WTC11 (cell line): ENCODE measurements at regions not wholly inside any gene's neighbourhood (a gene's known extent, or its start where the extent isn't known, plus 50 kb on each side); places are given as distances from the start of the nearest gene placed in this dataset.

Experiments
- ATAC-seq: fragments of 200-7000 bp; cut with Tn5 transposase; 2 replicates; pipeline ENCODE4 v1.10.0; 2021; ENCODE audit warnings: mild to moderate bottlenecking, moderate library complexity
- CTCF ChIA-PET: fragments of 300-600 bp; sonication (Branson Sonifier 250); formaldehyde crosslinking; loops from one replicate; lab custom pipeline; 2021; ENCODE audit warnings: antibody characterized with exemption; lab: Charles Lee
- POLR2A ChIA-PET: fragments of 350-600 bp; sonication (Branson Sonifier 250); formaldehyde crosslinking; loops from one replicate; lab custom pipeline; 2021; ENCODE audit warnings: antibody characterized with exemption; lab: Charles Lee
- DNase-seq: peaks from one replicate; pipeline ENCODE4 v3.0.0; 2021; ENCODE audit warnings: low spot score
- H3K27ac Mint-ChIP-seq: 2 replicates; pipeline ENCODE4 v1.8.0; 2021; ENCODE audit warnings: mixed read lengths
- H3K27me3 Mint-ChIP-seq: 2 replicates; pipeline ENCODE4 v1.8.0; 2021; ENCODE audit warnings: low read depth, mild to moderate bottlenecking, moderate library complexity, mixed read lengths
- H3K36me3 Mint-ChIP-seq: 2 replicates; pipeline ENCODE4 v1.8.0; 2021; ENCODE audit warnings: mixed read lengths
- H3K4me1 Mint-ChIP-seq: 2 replicates; pipeline ENCODE4 v1.8.0; 2022; ENCODE audit warnings: mixed read lengths
- H3K4me3 Mint-ChIP-seq: 2 replicates; pipeline ENCODE4 v1.8.0; 2021; ENCODE audit warnings: mild to moderate bottlenecking, moderate library complexity, mixed read lengths
- H3K9me3 Mint-ChIP-seq: 2 replicates; pipeline ENCODE4 v1.8.0; 2021; ENCODE audit warnings: mixed read lengths
- ATF6 ChIP-seq: sonication (generic); formaldehyde crosslinking; IDR thresholded peaks from 2 replicates; pipeline ENCODE4 v1.8.1; 2023; ENCODE audit warnings: mild to moderate bottlenecking, missing genetic modification reagents
- ELF4 ChIP-seq: sonication (generic); formaldehyde crosslinking; IDR thresholded peaks from 2 replicates; pipeline ENCODE4 v1.8.1; 2022; ENCODE audit warnings: low read depth, mild to moderate bottlenecking, moderate library complexity, missing genetic modification reagents
- FOXP4 ChIP-seq: sonication (generic); formaldehyde crosslinking; IDR thresholded peaks from 2 replicates; pipeline ENCODE4 v1.8.0; 2022; ENCODE audit warnings: mild to moderate bottlenecking, missing genetic modification reagents
- GRHL2 ChIP-seq: fragments of 250-450 bp; sonication (Bioruptor Pico); IDR thresholded peaks from 2 replicates; pipeline ENCODE4 v1.8.0; 2022; ENCODE audit warnings: mild to moderate bottlenecking, moderate library complexity; ENCODE audit not compliant: insufficient replicate concordance, severe bottlenecking
- NFYB ChIP-seq: sonication (generic); formaldehyde crosslinking; conservative IDR thresholded peaks from 2 replicates; pipeline ENCODE4 v1.8.0; 2022; ENCODE audit warnings: low read depth, missing genetic modification reagents
- NR1H2 ChIP-seq: sonication (generic); formaldehyde crosslinking; IDR thresholded peaks from 2 replicates; pipeline ENCODE4 v1.9.0; 2021; ENCODE audit warnings: mild to moderate bottlenecking, moderate library complexity, missing genetic modification reagents
- PRDM15 ChIP-seq: sonication (generic); formaldehyde crosslinking; IDR thresholded peaks from 2 replicates; pipeline ENCODE4 v1.8.0; 2022; ENCODE audit warnings: missing genetic modification reagents
- PRRX2 ChIP-seq: fragments of 250-450 bp; sonication (Bioruptor Pico); IDR thresholded peaks from 2 replicates; pipeline ENCODE4 v1.8.0; 2021; ENCODE audit warnings: mild to moderate bottlenecking
- SMAD4 ChIP-seq: sonication (generic); formaldehyde crosslinking; IDR thresholded peaks from 2 replicates; pipeline ENCODE4 v1.8.0; 2022; ENCODE audit warnings: mild to moderate bottlenecking, missing genetic modification reagents
- SOX15 ChIP-seq: fragments of 250-450 bp; sonication (Bioruptor Pico); IDR thresholded peaks from 2 replicates; pipeline ENCODE4 v1.9.0; 2021; ENCODE audit warnings: mild to moderate bottlenecking
- SP1 ChIP-seq: sonication (generic); formaldehyde crosslinking; conservative IDR thresholded peaks from 2 replicates; pipeline ENCODE4 v1.8.1; 2022; ENCODE audit warnings: missing genetic modification reagents
- STAT6 ChIP-seq: sonication (generic); formaldehyde crosslinking; conservative IDR thresholded peaks from 2 replicates; pipeline ENCODE4 v1.8.1; 2023; ENCODE audit warnings: mild to moderate bottlenecking, low read depth, missing genetic modification reagents, moderate library complexity
- TP53 ChIP-seq: sonication (generic); formaldehyde crosslinking; IDR thresholded peaks from 2 replicates; pipeline ENCODE4 v1.8.1; 2023; ENCODE audit warnings: mild to moderate bottlenecking, missing genetic modification reagents
- ZNF138 ChIP-seq: sonication (generic); formaldehyde crosslinking; conservative IDR thresholded peaks from 2 replicates; pipeline ENCODE4 v1.8.1; 2022; ENCODE audit warnings: mild to moderate bottlenecking, moderate library complexity, missing genetic modification reagents
- ZNF396 ChIP-seq: fragments of 250-450 bp; sonication (Bioruptor Pico); IDR thresholded peaks from 2 replicates; pipeline ENCODE4 v1.8.0; 2021; ENCODE audit warnings: mild to moderate bottlenecking, moderate library complexity, borderline replicate concordance
- ZNF425 ChIP-seq: fragments of 250-450 bp; sonication (Bioruptor Pico); conservative IDR thresholded peaks from 2 replicates; pipeline ENCODE4 v1.9.0; 2021; ENCODE audit warnings: mild to moderate bottlenecking

- ChIA-PET CTCF (interaction anchor here (0.6 to 1.6 kb wide), 5 partner anchors 10 to 79 kb away, joined by 4 to 7 read pairs (median 5); no protein-coding TSS in a partner anchor), POLR2A (no interaction called here)
- TF ChIP-seq NFYB (CRISPR knock-in tag) (no peak), ELF4 (CRISPR knock-in tag) (no peak), GRHL2 (no peak), SOX15 (CRISPR knock-in tag) (no peak), NR1H2 (CRISPR knock-in tag) (no peak), ZNF138 (CRISPR knock-in tag) (no peak), FOXP4 (CRISPR knock-in tag) (no peak), SMAD4 (CRISPR knock-in tag) (no peak), PRDM15 (CRISPR knock-in tag) (no peak), SP1 (CRISPR knock-in tag) (no peak), TP53 (no peak), ZNF396 (no peak), ATF6 (no peak), STAT6 (CRISPR knock-in tag) (no peak), ZNF425 (CRISPR knock-in tag) (no peak), PRRX2 (CRISPR knock-in tag) (no peak)
- Mint-ChIP-seq H3K27me3 (no peaks in the 10 kb centered on the region), H3K4me1 (peaks cover 19% of the 10 kb centered on the region), H3K27ac (no peak overlapping the region), H3K36me3 (0 out of 2 replicates have a peak, but pooled peaks cover 2% of the 10 kb centered on the region), H3K4me3 (no peak overlapping the region), H3K9me3 (peaks cover 10% of the 10 kb centered on the region)
- no peak for ATAC-seq
- no peak for DNase-seq
Observed at GRCh38 chr6:1473598-1473997, 84.2 kb downstream of the FOXF2 start.
